DOHH2 (cell line): ENCODE measurements at regions not wholly inside any gene's neighbourhood (a gene's known extent, or its start where the extent isn't known, plus 50 kb on each side); places are given as distances from the start of the nearest gene placed in this dataset.

ENCODE experiments used
- CTCF ChIP-seq: fragments of 200-600 bp; sonication (generic); IDR thresholded peaks from one replicate; pipeline ENCODE4 v1.5.1; 2014; ENCODE audit warnings: antibody characterized with exemption, mild to moderate bottlenecking, low read depth, low read length; ENCODE audit not compliant: poor library complexity, severe bottlenecking
- EZH2phosphoT487 ChIP-seq: fragments of 200-600 bp; sonication (generic); IDR thresholded peaks from 2 replicates; pipeline ENCODE4 v1.6.1; 2017; ENCODE audit warnings: borderline replicate concordance, mild to moderate bottlenecking, antibody characterized with exemption, low read length, moderate library complexity, mixed read lengths

GRCh38 chr1:72431810-72432209, 149.5 kb upstream of the NEGR1 start:
- TF ChIP-seq CTCF (no peak), EZH2phosphoT487 (no peak)
